OCI-LY3 (cell line): ENCODE measurements at regions not wholly inside any gene's neighbourhood (a gene's known extent, or its start where the extent isn't known, plus 50 kb on each side); places are given as distances from the start of the nearest gene placed in this dataset.

Experiments used
- H2AFZ ChIP-seq: fragments of 200-600, 300-600 bp; shearing (Covaris generic); 2 replicates; pipeline ENCODE4 v1.6.0; 2014; ENCODE audit warnings: antibody characterized with exemption, low read depth, low read length
- H3K27ac ChIP-seq: fragments of 200-600, 300-600 bp; sonication (generic); 2 replicates; pipeline ENCODE4 v1.5.1; 2014; ENCODE audit warnings: mild to moderate bottlenecking, low read length, moderate library complexity, mixed read lengths
- H3K27me3 ChIP-seq: fragments of 200-600, 300-600 bp; sonication (generic); 2 replicates; pipeline ENCODE4 v1.6.1; 2014; ENCODE audit warnings: low read depth, low read length, mixed read lengths
- H3K36me3 ChIP-seq: fragments of 200-600, 300-600 bp; sonication (generic); replicated peaks from 2 replicates; pipeline ENCODE3; 2014; ENCODE audit warnings: low read depth, low read length, mixed read lengths
- H3K4me1 ChIP-seq: fragments of 300-600, 200-600 bp; sonication (generic); 2 replicates; pipeline ENCODE4 v1.6.1; 2014; ENCODE audit warnings: low read length, mixed read lengths
- H3K4me2 ChIP-seq: fragments of 200-600, 300-600 bp; sonication (generic); 2 replicates; pipeline ENCODE4 v1.6.1; 2014; ENCODE audit warnings: low read length, mixed read lengths
- H3K4me3 ChIP-seq: fragments of 300-600, 200-600 bp; sonication (generic); 2 replicates; pipeline ENCODE4 v1.5.1; 2014; ENCODE audit warnings: antibody characterized with exemption, mild to moderate bottlenecking, low read length, moderate library complexity
- H3K79me2 ChIP-seq: fragments of 300-600, 200-600 bp; shearing (Covaris generic); 2 replicates; pipeline ENCODE4 v1.6.1; 2014; ENCODE audit warnings: mild to moderate bottlenecking, low read length, mixed read lengths
- H3K9ac ChIP-seq: fragments of 300-600, 200-600 bp; shearing (Covaris generic); 2 replicates; pipeline ENCODE4 v1.6.0; 2014; ENCODE audit warnings: mild to moderate bottlenecking, low read length, moderate library complexity
- H3K9me3 ChIP-seq: fragments of 200-600, 300-600 bp; shearing (Covaris generic); 2 replicates; pipeline ENCODE4 v1.6.1; 2014; ENCODE audit warnings: low read length, mixed read lengths; ENCODE audit not compliant: insufficient read depth
- H4K20me1 ChIP-seq: fragments of 200-600, 300-600 bp; sonication (generic); 2 replicates; pipeline ENCODE4 v1.6.1; 2016; ENCODE audit warnings: low read length, mixed read lengths; ENCODE audit not compliant: insufficient read depth
- EZH2phosphoT487 ChIP-seq: fragments of 200-600 bp; shearing (Covaris generic); IDR thresholded peaks from 2 replicates; pipeline ENCODE4 v1.6.1; 2018; ENCODE audit warnings: antibody characterized with exemption, mixed run types, low read depth
- TF ChIP-seq, protein P1 (sequence below): fragments of 200-600, 300-600 bp; sonication (generic); IDR thresholded peaks from 2 replicates; pipeline ENCODE4 v1.5.1; 2014; ENCODE audit warnings: antibody characterized with exemption, low read length, low read depth

DNA sequence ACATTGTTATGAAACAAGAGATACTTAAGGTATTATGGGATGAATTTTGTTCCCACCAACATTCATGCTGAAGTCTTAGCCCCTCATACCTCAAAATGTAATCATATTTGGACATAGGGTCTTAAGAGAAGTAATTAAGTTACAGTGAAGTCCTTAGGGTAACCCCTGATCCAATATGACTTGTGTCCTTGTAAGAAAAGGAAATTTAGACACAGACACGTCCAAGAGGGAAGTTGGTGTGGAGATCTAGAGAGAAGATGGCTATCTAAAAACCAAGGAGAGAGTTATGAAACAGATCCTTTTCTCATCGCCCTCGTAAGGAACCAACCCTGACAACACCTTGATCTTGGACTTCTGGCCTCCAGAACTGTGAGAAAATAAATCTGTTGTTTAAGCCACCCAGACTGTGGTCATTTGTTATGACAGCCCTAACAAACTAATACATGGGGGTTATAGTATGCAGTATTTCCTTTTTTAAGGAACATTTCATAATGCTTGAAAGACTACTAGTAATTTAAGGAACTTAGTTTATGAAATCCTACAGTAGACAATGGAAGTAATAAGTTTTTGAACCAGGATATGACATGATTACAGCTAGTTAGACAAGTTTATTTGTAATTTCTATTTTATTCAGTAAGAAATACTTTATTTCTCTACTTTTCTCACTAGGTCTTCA lies 875.5 kb upstream of the ADGRL2 start:
- TF ChIP-seq, protein P1, sequence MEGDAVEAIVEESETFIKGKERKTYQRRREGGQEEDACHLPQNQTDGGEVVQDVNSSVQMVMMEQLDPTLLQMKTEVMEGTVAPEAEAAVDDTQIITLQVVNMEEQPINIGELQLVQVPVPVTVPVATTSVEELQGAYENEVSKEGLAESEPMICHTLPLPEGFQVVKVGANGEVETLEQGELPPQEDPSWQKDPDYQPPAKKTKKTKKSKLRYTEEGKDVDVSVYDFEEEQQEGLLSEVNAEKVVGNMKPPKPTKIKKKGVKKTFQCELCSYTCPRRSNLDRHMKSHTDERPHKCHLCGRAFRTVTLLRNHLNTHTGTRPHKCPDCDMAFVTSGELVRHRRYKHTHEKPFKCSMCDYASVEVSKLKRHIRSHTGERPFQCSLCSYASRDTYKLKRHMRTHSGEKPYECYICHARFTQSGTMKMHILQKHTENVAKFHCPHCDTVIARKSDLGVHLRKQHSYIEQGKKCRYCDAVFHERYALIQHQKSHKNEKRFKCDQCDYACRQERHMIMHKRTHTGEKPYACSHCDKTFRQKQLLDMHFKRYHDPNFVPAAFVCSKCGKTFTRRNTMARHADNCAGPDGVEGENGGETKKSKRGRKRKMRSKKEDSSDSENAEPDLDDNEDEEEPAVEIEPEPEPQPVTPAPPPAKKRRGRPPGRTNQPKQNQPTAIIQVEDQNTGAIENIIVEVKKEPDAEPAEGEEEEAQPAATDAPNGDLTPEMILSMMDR: no peak
- no peak for TF ChIP-seq EZH2phosphoT487
- Histone ChIP-seq H3K4me1 (no peaks in the 10 kb centered on the region), H3K4me2 (no peak overlapping the region), H3K27ac (no peak overlapping the region), H3K9ac (no peak overlapping the region), H2AFZ (no peak overlapping the region), H3K9me3 (no peaks in the 10 kb centered on the region), H3K79me2 (no peaks in the 10 kb centered on the region), H4K20me1 (no peaks in the 10 kb centered on the region), H3K36me3 (no peaks in the 10 kb centered on the region), H3K27me3 (no peaks in the 10 kb centered on the region), H3K4me3 (no peak overlapping the region)

DNA sequence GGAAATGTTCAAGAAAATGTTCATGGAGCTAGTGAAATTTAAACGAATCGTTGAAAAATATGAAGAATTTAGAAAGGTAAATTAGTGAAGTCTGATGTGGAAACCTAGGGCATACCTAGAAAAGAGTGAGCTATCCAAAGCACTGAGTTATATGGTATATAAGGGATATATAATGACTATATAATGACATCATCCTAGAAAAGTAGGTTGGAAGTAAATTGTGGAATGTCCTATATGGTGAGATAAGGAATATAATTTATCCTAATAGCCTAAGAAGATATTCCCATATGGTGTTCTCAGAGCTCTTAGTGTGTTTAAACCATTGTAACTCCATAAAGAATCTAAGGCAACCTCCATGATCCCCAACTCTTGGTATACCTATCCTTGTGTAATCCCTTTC lies 876.4 kb upstream of the ADGRL2 start:
- H3K9me3 ChIP-seq: no peaks in the 10 kb centered on the region
- H3K4me1 ChIP-seq: no peaks in the 10 kb centered on the region
- H3K36me3 ChIP-seq: no peaks in the 10 kb centered on the region
- H2AFZ ChIP-seq: no peak overlapping the region
- H3K79me2 ChIP-seq: no peaks in the 10 kb centered on the region
- no peak overlapping the region for H3K4me2 ChIP-seq
- H3K4me3 ChIP-seq: no peak overlapping the region
- H3K9ac ChIP-seq: no peak overlapping the region
- H3K27me3 ChIP-seq: no peaks in the 10 kb centered on the region
- TF ChIP-seq, protein P1: no peak
- TF ChIP-seq EZH2phosphoT487: no peak
- no peaks in the 10 kb centered on the region for H4K20me1 ChIP-seq
- no peak overlapping the region for H3K27ac ChIP-seq

DNA sequence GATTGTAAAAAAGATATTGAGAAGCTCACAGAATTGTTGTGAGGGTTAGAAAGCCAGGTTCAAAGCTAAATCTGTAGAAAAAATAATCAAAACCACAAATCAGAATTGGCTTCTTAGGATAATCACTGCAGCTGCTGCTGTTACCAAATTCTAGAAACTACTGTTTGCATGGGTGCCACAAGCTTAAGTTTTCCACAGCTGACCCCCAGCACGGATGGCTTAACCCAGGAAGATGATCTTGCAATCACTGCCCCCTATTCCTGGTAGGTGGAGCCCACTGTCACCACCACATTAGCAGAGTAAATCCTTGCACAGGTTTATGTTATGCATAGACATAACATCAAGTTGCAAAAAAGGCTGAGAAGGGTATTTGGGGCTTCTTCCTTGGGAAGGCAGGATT lies 877.8 kb upstream of the ADGRL2 start:
- no peak overlapping the region for H3K4me2 ChIP-seq
- H3K79me2 ChIP-seq: no peaks in the 10 kb centered on the region
- H2AFZ ChIP-seq: no peak overlapping the region
- H3K4me1 ChIP-seq: no peaks in the 10 kb centered on the region
- no peak overlapping the region for H3K4me3 ChIP-seq
- no peak overlapping the region for H3K27ac ChIP-seq
- H3K27me3 ChIP-seq: no peaks in the 10 kb centered on the region
- TF ChIP-seq, protein P1: no peak
- TF ChIP-seq EZH2phosphoT487: no peak
- no peak overlapping the region for H3K9ac ChIP-seq
- H4K20me1 ChIP-seq: no peaks in the 10 kb centered on the region
- H3K9me3 ChIP-seq: no peaks in the 10 kb centered on the region
- H3K36me3 ChIP-seq: no peaks in the 10 kb centered on the region

DNA sequence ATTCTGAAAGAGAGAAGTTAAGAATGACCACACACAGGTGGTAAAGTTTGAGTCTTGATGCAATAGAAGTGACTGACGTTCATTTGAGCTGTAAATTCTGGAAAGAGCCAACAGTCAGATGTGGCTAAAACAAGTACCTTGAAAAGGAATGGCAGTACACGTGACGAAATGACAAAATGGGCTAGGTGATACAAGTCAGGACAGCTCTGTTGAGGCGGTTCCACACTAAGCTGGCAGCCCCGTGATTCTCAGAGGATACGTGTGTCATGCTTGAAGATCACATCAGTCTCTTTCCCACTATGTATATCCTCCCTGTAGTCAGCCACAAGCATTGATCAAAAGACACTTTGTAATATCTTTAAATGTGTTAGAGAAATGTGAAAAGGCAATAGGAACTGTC lies 881.3 kb upstream of the ADGRL2 start:
- Histone ChIP-seq H4K20me1 (no peaks in the 10 kb centered on the region), H3K9ac (no peak overlapping the region), H3K9me3 (no peaks in the 10 kb centered on the region), H3K4me2 (no peak overlapping the region), H3K27me3 (no peaks in the 10 kb centered on the region), H3K4me3 (no peak overlapping the region), H2AFZ (no peak overlapping the region), H3K27ac (no peak overlapping the region), H3K36me3 (no peaks in the 10 kb centered on the region), H3K79me2 (no peaks in the 10 kb centered on the region), H3K4me1 (peaks cover 3% of the 10 kb centered on the region; the same call in 1 of the 2 replicates)
- TF ChIP-seq, protein P1: no peak
- no peak for TF ChIP-seq EZH2phosphoT487
